ENCODE measurements at regions not wholly inside any gene's neighbourhood (a gene's known extent, or its start where the extent isn't known, plus 50 kb on each side); places are given as distances from the start of the nearest gene placed in this dataset.

- TF ChIP-seq CTCF (IDR thresholded peaks at IDR 0.05; ENCODE audit: borderline replicate concordance, insufficient read depth, low read depth, low read length), result no peak
- no peak overlapping the region for H3K4me3 ChIP-seq (ENCODE audit: low read depth, low read length)
Observed at GRCh38 chrX:98407584-98407983, 1523.9 kb downstream of the RPA4 start.

GRCh38 chrX:98409867-98410266, 1526.2 kb downstream of the RPA4 start:
- no peak for TF ChIP-seq CTCF (IDR thresholded peaks at IDR 0.05; ENCODE audit: borderline replicate concordance, insufficient read depth, low read depth, low read length)
- no peak overlapping the region for H3K4me3 ChIP-seq (ENCODE audit: low read depth, low read length)

GRCh38 chrX:98412058-98412457, 1528.3 kb downstream of the RPA4 start:
- TF ChIP-seq CTCF (IDR thresholded peaks at IDR 0.05; ENCODE audit: borderline replicate concordance, insufficient read depth, low read depth, low read length), result no peak
- no peak overlapping the region for H3K4me3 ChIP-seq (ENCODE audit: low read depth, low read length)

GRCh38 chrX:98422536-98422935, 1538.8 kb downstream of the RPA4 start:
- no peak overlapping the region for H3K4me3 ChIP-seq (ENCODE audit: low read depth, low read length)
- TF ChIP-seq CTCF (IDR thresholded peaks at IDR 0.05; ENCODE audit: borderline replicate concordance, insufficient read depth, low read depth, low read length), result no peak

GRCh38 chrX:98432413-98432812, 1548.7 kb downstream of the RPA4 start:
- no peak overlapping the region for H3K4me3 ChIP-seq (ENCODE audit: low read depth, low read length)
- TF ChIP-seq CTCF (IDR thresholded peaks at IDR 0.05; ENCODE audit: borderline replicate concordance, insufficient read depth, low read depth, low read length), result no peak

- no peak for TF ChIP-seq CTCF (IDR thresholded peaks at IDR 0.05; ENCODE audit: borderline replicate concordance, insufficient read depth, low read depth, low read length)
Observed at GRCh38 chrX:98448524-98448923, 1564.8 kb downstream of the RPA4 start.

GRCh38 chrX:98452456-98452855, 1568.7 kb downstream of the RPA4 start:
- no peak for TF ChIP-seq CTCF (IDR thresholded peaks at IDR 0.05; ENCODE audit: borderline replicate concordance, insufficient read depth, low read depth, low read length)

More at GRCh38 chrX:98448524-98448923, 1564.8 kb downstream of the RPA4 start:
- no peak overlapping the region for H3K4me3 ChIP-seq (ENCODE audit: low read depth, low read length)

More at GRCh38 chrX:98452456-98452855, 1568.7 kb downstream of the RPA4 start:
- H3K4me3 ChIP-seq (ENCODE audit: low read depth, low read length), result no peak overlapping the region
